Activated naive CD4-positive, alpha-beta T cell treated with anti-CD3 and anti-CD28 coated beads, Interleukin-2, amount 10 ng/mL, durations not matched to agents 7 days and 5 days (primary cell): ENCODE measurements at regions not wholly inside any gene's neighbourhood (a gene's known extent, or its start where the extent isn't known, plus 50 kb on each side); places are given as distances from the start of the nearest gene placed in this dataset.
"Not testable (repeated sequence)": the region's sequence is repeated elsewhere in the genome, so short reads cannot be mapped to it uniquely, and the experiment has no call there.

Experiments used
- CTCF ChIA-PET: fragments of 350-600 bp; sonication (Branson Sonifier 250); formaldehyde crosslinking; loops from one replicate; lab custom pipeline; 2021; ENCODE audit warnings: antibody characterized with exemption; lab: Charles Lee
- DNase-seq: peaks from one replicate; pipeline ENCODE4 v3.0.0-alpha.2; 2020
- H3K27ac Mint-ChIP-seq: one replicate; pipeline ENCODE4 v1.8.0; 2021; ENCODE audit warnings: mild to moderate bottlenecking, moderate library complexity, mixed read lengths
- H3K27me3 Mint-ChIP-seq: one replicate; pipeline ENCODE4 v1.8.0; 2021; ENCODE audit warnings: mild to moderate bottlenecking, mixed read lengths
- H3K36me3 Mint-ChIP-seq: one replicate; pipeline ENCODE4 v1.8.0; 2021; ENCODE audit warnings: mixed read lengths
- H3K4me1 Mint-ChIP-seq: one replicate; pipeline ENCODE4 v1.8.0; 2021; ENCODE audit warnings: mixed read lengths
- H3K4me3 Mint-ChIP-seq: one replicate; pipeline ENCODE4 v1.8.0; 2021; ENCODE audit warnings: mild to moderate bottlenecking, moderate library complexity, mixed read lengths
- H3K9me3 Mint-ChIP-seq: one replicate; pipeline ENCODE4 v1.8.0; 2021; ENCODE audit warnings: mixed read lengths

DNA sequence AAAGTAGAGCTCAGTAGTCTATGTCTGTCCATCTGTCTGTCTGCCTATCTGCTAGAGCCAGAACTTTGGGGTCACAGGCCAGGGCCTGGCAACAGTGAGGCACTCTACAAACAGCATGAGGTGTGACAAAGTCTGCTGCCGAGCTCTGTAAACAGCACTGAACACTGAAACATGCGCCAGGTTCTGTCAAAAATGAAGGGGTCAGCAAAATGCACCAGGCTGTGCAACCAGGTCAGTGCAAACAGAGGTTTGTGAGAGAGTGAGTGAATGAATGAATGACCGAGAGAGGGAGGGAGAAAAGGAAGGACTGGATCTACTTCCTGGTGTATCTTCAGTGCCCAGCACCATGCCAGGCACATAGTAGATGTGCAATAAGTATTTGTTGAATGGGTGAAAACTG, 1957.8 kb downstream of the FOXD4L5 start:
- H3K4me1 Mint-ChIP-seq, H3K27ac Mint-ChIP-seq, H3K9me3 Mint-ChIP-seq, CTCF ChIA-PET, DNase-seq, H3K4me3 Mint-ChIP-seq, H3K36me3 Mint-ChIP-seq, H3K27me3 Mint-ChIP-seq: not testable (repeated sequence)

DNA sequence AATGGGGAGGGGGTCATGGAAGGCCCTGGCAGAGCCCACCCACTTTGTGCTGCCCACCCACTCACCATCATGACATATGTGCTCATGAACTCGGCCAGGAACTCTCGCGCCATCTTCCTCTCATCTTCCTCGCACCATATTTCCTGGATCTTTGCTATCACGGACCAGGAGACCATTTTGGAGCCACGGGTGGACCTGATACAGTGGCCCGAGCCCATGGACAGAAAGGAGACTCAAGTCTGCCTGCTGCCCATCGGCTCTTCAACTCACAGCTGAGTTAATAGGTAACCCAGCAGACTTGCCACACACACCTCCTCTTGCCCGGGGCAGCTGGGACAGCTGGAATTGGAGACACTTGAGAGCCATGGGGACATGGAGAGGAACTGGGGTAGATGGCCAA, 1958.3 kb downstream of the FOXD4L5 start:
- H3K9me3 Mint-ChIP-seq, CTCF ChIA-PET, H3K27me3 Mint-ChIP-seq, DNase-seq, H3K4me1 Mint-ChIP-seq, H3K27ac Mint-ChIP-seq, H3K36me3 Mint-ChIP-seq, H3K4me3 Mint-ChIP-seq: not testable (repeated sequence)

- CTCF ChIA-PET, DNase-seq, H3K27ac Mint-ChIP-seq, H3K36me3 Mint-ChIP-seq, H3K27me3 Mint-ChIP-seq, H3K4me3 Mint-ChIP-seq, H3K4me1 Mint-ChIP-seq, H3K9me3 Mint-ChIP-seq: not testable (repeated sequence)
Measured at GRCh38 chr9:63325696-63326095, 1959.3 kb downstream of the FOXD4L5 start.

GRCh38 chr9:63318093-63318492, 1966.9 kb downstream of the FOXD4L5 start:
- H3K27ac Mint-ChIP-seq, H3K36me3 Mint-ChIP-seq, DNase-seq, CTCF ChIA-PET, H3K4me3 Mint-ChIP-seq, H3K4me1 Mint-ChIP-seq, H3K9me3 Mint-ChIP-seq, H3K27me3 Mint-ChIP-seq: not testable (repeated sequence)

DNA sequence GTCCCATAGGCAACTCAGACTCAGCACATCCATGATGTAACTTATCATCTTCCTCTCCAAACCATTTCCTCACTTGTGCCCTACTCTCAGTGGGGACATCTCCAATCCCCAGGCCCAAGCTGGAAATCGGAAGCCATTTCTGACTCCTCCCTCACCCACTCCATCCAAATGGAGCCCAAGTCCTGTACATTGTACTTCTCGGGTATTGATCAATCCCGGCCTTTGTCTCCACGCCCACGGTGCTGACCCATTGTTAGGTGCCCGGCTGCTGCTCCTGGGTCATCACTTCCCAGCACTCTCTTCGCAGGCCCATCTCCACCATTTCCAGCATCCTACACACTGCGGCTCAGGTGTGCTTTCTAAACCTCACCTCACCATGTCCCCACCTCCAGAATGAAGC, 1969.6 kb downstream of the FOXD4L5 start:
- CTCF ChIA-PET, H3K4me3 Mint-ChIP-seq, H3K4me1 Mint-ChIP-seq, H3K36me3 Mint-ChIP-seq, H3K27me3 Mint-ChIP-seq, H3K27ac Mint-ChIP-seq, DNase-seq, H3K9me3 Mint-ChIP-seq: not testable (repeated sequence)

GRCh38 chr9:63296848-63297247, 1988.2 kb downstream of the FOXD4L5 start:
- H3K4me3 Mint-ChIP-seq, CTCF ChIA-PET: not testable (repeated sequence)

DNA sequence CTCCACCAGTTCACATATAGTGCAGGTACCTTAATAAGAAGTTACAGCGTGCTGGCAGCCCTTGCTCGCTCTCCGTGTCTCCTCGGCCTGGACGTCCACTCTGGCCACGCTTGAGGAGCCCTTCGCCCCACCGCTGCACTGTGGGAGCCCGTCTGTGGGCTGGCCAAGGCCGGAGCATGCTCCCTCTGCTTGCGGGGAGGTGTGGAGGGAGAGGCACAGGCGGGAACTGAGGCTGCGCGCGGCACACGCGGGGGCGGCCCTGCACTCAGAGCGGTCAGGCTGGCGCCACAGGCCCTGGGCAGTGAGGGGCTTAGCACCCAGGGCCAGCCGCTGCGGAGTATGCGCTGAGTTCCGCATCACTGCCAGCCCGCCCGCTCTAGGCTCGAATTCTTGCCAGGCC, 1988.6 kb downstream of the FOXD4L5 start:
- H3K27me3 Mint-ChIP-seq, H3K27ac Mint-ChIP-seq, H3K9me3 Mint-ChIP-seq, H3K36me3 Mint-ChIP-seq, H3K4me1 Mint-ChIP-seq, H3K4me3 Mint-ChIP-seq, CTCF ChIA-PET: not testable (repeated sequence)
- DNase-seq: peak; percentile 1

More at GRCh38 chr9:63296848-63297247, 1988.2 kb downstream of the FOXD4L5 start:
- H3K27ac Mint-ChIP-seq, H3K4me1 Mint-ChIP-seq, H3K27me3 Mint-ChIP-seq, H3K36me3 Mint-ChIP-seq, H3K9me3 Mint-ChIP-seq: not testable (repeated sequence)
- peak; percentile 14 for DNase-seq

GRCh38 chr9:63289971-63290370, 1995.0 kb downstream of the FOXD4L5 start:
- CTCF ChIA-PET, H3K9me3 Mint-ChIP-seq, DNase-seq, H3K4me1 Mint-ChIP-seq, H3K27ac Mint-ChIP-seq, H3K4me3 Mint-ChIP-seq, H3K36me3 Mint-ChIP-seq, H3K27me3 Mint-ChIP-seq: not testable (repeated sequence)
